HG03571 (cell line): ENCODE measurements at regions not wholly inside any gene's neighbourhood (a gene's known extent, or its start where the extent isn't known, plus 50 kb on each side); places are given as distances from the start of the nearest gene placed in this dataset.

Source experiments
- ATAC-seq: cut with Tn5 transposase; IDR thresholded peaks from one replicate; pipeline ENCODE4 v1.9.1; 2021; ENCODE audit not compliant: unreplicated experiment

GRCh38 chr14:96617635-96618034 is 115.5 kb downstream of the PAPOLA start:
- no peak for ATAC-seq

- no peak for ATAC-seq
Observed at GRCh38 chr14:96622926-96623325, 120.7 kb downstream of the PAPOLA start.

GRCh38 chr14:96623676-96624484 is 121.7 kb downstream of the PAPOLA start:
- no peak for ATAC-seq

- ATAC-seq = no peak
Observed at GRCh38 chr14:96624661-96625425, 122.7 kb downstream of the PAPOLA start.

- no peak for ATAC-seq
Observed at GRCh38 chr14:96625426-96625985, 123.3 kb downstream of the PAPOLA start.

- no peak for ATAC-seq
Observed at GRCh38 chr14:96626121-96626768, 124.1 kb downstream of the PAPOLA start.

GRCh38 chr14:96626916-96627315 is 124.7 kb downstream of the PAPOLA start:
- ATAC-seq = no peak

- no peak for ATAC-seq
Observed at GRCh38 chr14:96627386-96627785, 125.2 kb downstream of the PAPOLA start.

GRCh38 chr14:96627811-96628775 is 125.9 kb downstream of the PAPOLA start:
- ATAC-seq = no peak

- no peak for ATAC-seq
Observed at GRCh38 chr14:96629082-96629481, 126.9 kb downstream of the PAPOLA start.

- no peak for ATAC-seq
Observed at GRCh38 chr14:96629558-96630222, 127.5 kb downstream of the PAPOLA start.

GRCh38 chr14:96630281-96630680 is 128.1 kb downstream of the PAPOLA start:
- no peak for ATAC-seq

GRCh38 chr14:96631030-96631429 is 128.8 kb downstream of the PAPOLA start:
- no peak for ATAC-seq

- no peak for ATAC-seq
Observed at GRCh38 chr14:96631621-96632362, 129.6 kb downstream of the PAPOLA start.

- no peak for ATAC-seq
Observed at GRCh38 chr14:96632363-96632758, 130.2 kb downstream of the PAPOLA start.

- no peak for ATAC-seq
Observed at GRCh38 chr14:96633096-96633495, 130.9 kb downstream of the PAPOLA start.

- no peak for ATAC-seq
Observed at GRCh38 chr14:96634481-96634880, 132.3 kb downstream of the PAPOLA start.

- no peak for ATAC-seq
Observed at GRCh38 chr14:96634896-96635295, 132.7 kb downstream of the PAPOLA start.

- ATAC-seq = no peak
Observed at GRCh38 chr14:96635850-96636249, 133.7 kb downstream of the PAPOLA start.
